HepG2 (cell line): ENCODE measurements at regions not wholly inside any gene's neighbourhood (a gene's known extent, or its start where the extent isn't known, plus 50 kb on each side); places are given as distances from the start of the nearest gene placed in this dataset.

Experiments used
- ATAC-seq: fragments of 200-7000 bp; cut with Tn5 transposase; 3 replicates; pipeline ENCODE4 v1.9.1; 2020; ENCODE audit warnings: mild to moderate bottlenecking, moderate library complexity
- BruUV-seq: library from RNA; stranded (reverse); fragments of 400-500 nt; replicated peaks from 2 replicates; lab custom pipeline; 2021; lab: Mats Ljungman, UMichigan
- CTCF ChIA-PET: fragments of 300-600 bp; formaldehyde crosslinking; extraction: SDS; loops from one replicate; lab custom pipeline; 2021; ENCODE audit warnings: low total read pairs, inconsistent platforms, low intra/inter-chr PET ratio; lab: Yijun Ruan, JAX
- POLR2A ChIA-PET: fragments of 350-600 bp; sonication (Branson Sonifier 250); formaldehyde crosslinking; loops from one replicate; lab custom pipeline; 2020; ENCODE audit warnings: antibody characterized with exemption, inconsistent platforms; lab: Yijun Ruan, JAX
- DNase-seq: peaks from one replicate; pipeline ENCODE4 v3.0.0-alpha.2; 2015; ENCODE audit warnings: low spot score
- FAIRE-seq: peaks from 3 replicates; lab custom pipeline; 2011; peaks lifted over from hg19 to GRCh38; lab: Jason Lieb, UNC
- H2AFZ ChIP-seq: one replicate; pipeline ENCODE4 v1.6.1; 2011; ENCODE audit warnings: low read length, inconsistent platforms
- H3K27ac ChIP-seq: fragments of 300-600 bp; 3 replicates; pipeline ENCODE4 v1.8.0; 2011; ENCODE audit warnings: mixed run types, mild to moderate bottlenecking, mixed read lengths, low read length, inconsistent platforms; ENCODE audit not compliant: insufficient read depth; ENCODE audit errors: extremely low read length
- H3K27me3 ChIP-seq, 2 experiments: fragments of 200-600 bp in 1 of 2; 2 replicates in 1 of 2; 3 replicates in 1 of 2; pipeline versions ENCODE4 v1.6.0 to v1.8.0; 2011; ENCODE audit warnings: low read length in 2 of 2, mild to moderate bottlenecking in 2 of 2, moderate library complexity in 2 of 2, inconsistent platforms in 1 of 2; ENCODE audit not compliant: insufficient read depth in 2 of 2, control insufficient read depth in 1 of 2
- H3K36me3 ChIP-seq, 2 experiments: fragments of 200-600 bp in 1 of 2; replicated peaks in 1 of 2; 2 replicates in 1 of 2; 3 replicates in 1 of 2; pipeline versions ENCODE4 v1.5.1 to v1.8.0; 2011; ENCODE audit warnings: low read length in 2 of 2, inconsistent platforms in 1 of 2; ENCODE audit not compliant: insufficient read depth in 2 of 2, control insufficient read depth in 1 of 2
- H3K4me1 ChIP-seq: 2 replicates; pipeline ENCODE4 v1.5.1; 2012; ENCODE audit warnings: low read length, inconsistent platforms; ENCODE audit not compliant: insufficient read depth
- H3K4me2 ChIP-seq: 2 replicates; pipeline ENCODE4 v1.6.0; 2011; ENCODE audit warnings: low read depth, low read length, inconsistent platforms
- H3K4me3 ChIP-seq, 3 experiments: fragments of 200-600 bp in 1 of 3; sonication (generic), shearing (Covaris generic) in 1 of 3; replicated peaks in 1 of 3; 2 replicates each; pipeline ENCODE4 v1.5.1; 2011 to 2016; ENCODE audit warnings: low read length in 3 of 3, inconsistent platforms in 2 of 3, low read depth in 2 of 3, mild to moderate bottlenecking in 2 of 3, control low read depth in 1 of 3, mixed read lengths in 1 of 3; ENCODE audit not compliant: insufficient read depth in 1 of 3
- H3K79me2 ChIP-seq: one replicate; pipeline ENCODE4 v1.6.1; 2011; ENCODE audit warnings: low read length, inconsistent platforms; ENCODE audit not compliant: insufficient read depth
- H3K9ac ChIP-seq: 2 replicates; pipeline ENCODE4 v1.6.0; 2011; ENCODE audit warnings: mild to moderate bottlenecking, low read depth, low read length, inconsistent platforms; ENCODE audit not compliant: insufficient read depth
- H3K9me3 ChIP-seq: 2 replicates; pipeline ENCODE4 v1.5.1; 2012; ENCODE audit warnings: mild to moderate bottlenecking, low read length
- H4K20me1 ChIP-seq: 2 replicates; pipeline ENCODE4 v1.6.0; 2011; ENCODE audit warnings: inconsistent platforms, mild to moderate bottlenecking, low read length, moderate library complexity; ENCODE audit not compliant: insufficient read depth
- AGO1 ChIP-seq: fragments of 200-400 bp; formaldehyde crosslinking; IDR thresholded peaks from 2 replicates; pipeline ENCODE4 v1.6.1; 2017; ENCODE audit warnings: mild to moderate bottlenecking, low read depth, low read length, moderate library complexity; ENCODE audit not compliant: poor library complexity, severe bottlenecking
- AGO2 ChIP-seq: fragments of 200-400 bp; formaldehyde crosslinking; optimal IDR thresholded peaks from 2 replicates; pipeline ENCODE3; 2017; ENCODE audit warnings: mild to moderate bottlenecking, low read depth, low read length, moderate library complexity
- ELF3 ChIP-seq: IDR thresholded peaks from 2 replicates; pipeline ENCODE4 v1.6.1; 2016; ENCODE audit warnings: missing genetic modification reagents, missing compliant biosample characterization
- GATA4 ChIP-seq: sonication (generic); IDR thresholded peaks from 2 replicates; pipeline ENCODE4 v1.6.1; 2016; ENCODE audit warnings: antibody characterized with exemption, low read depth, borderline replicate concordance
- KDM4B ChIP-seq: sonication (generic); formaldehyde crosslinking; IDR thresholded peaks from 2 replicates; pipeline ENCODE4 v1.4.0; 2020; ENCODE audit warnings: missing genetic modification reagents
- MTA1 ChIP-seq: sonication (generic); formaldehyde crosslinking; IDR thresholded peaks from 2 replicates; pipeline ENCODE4 v1.4.0; 2020; ENCODE audit warnings: missing genetic modification reagents, mild to moderate bottlenecking, borderline replicate concordance
- MXD3 ChIP-seq: IDR thresholded peaks from 2 replicates; pipeline ENCODE4 v1.6.1; 2016; ENCODE audit warnings: mild to moderate bottlenecking, missing biosample characterization, missing genetic modification reagents
- NR1H2 ChIP-seq: sonication (generic); formaldehyde crosslinking; IDR thresholded peaks from 2 replicates; pipeline ENCODE4 v1.8.1; 2022; ENCODE audit warnings: low read depth, missing genetic modification reagents, borderline replicate concordance
- SP2 ChIP-seq: sonication (generic); formaldehyde crosslinking; IDR thresholded peaks from 2 replicates; pipeline ENCODE4 v1.5.1; 2020; ENCODE audit warnings: mild to moderate bottlenecking, missing genetic modification reagents
- SPEN ChIP-seq: sonication (generic); formaldehyde crosslinking; IDR thresholded peaks from 2 replicates; pipeline ENCODE4 v1.5.1; 2020; ENCODE audit warnings: low read depth, mild to moderate bottlenecking, missing genetic modification reagents
- SRF ChIP-seq: IDR thresholded peaks from 2 replicates; pipeline ENCODE4 v1.6.1; 2011; ENCODE audit warnings: mild to moderate bottlenecking, low read depth, low read length, moderate library complexity
- YY1 ChIP-seq: IDR thresholded peaks from 2 replicates; pipeline ENCODE4 v1.6.1; 2011; ENCODE audit warnings: low read length, low read depth, moderate library complexity, mild to moderate bottlenecking; ENCODE audit not compliant: insufficient read depth, insufficient replicate concordance
- ZBTB49 ChIP-seq: sonication (generic); formaldehyde crosslinking; IDR thresholded peaks from 2 replicates; pipeline ENCODE4 v1.4.0; 2020; ENCODE audit warnings: missing genetic modification reagents, borderline replicate concordance
- ZNF251 ChIP-seq: sonication (generic); formaldehyde crosslinking; IDR thresholded peaks from 2 replicates; pipeline ENCODE4 v1.9.0; 2021; ENCODE audit warnings: mild to moderate bottlenecking, missing genetic modification reagents
- ZNF326 ChIP-seq: sonication (generic); formaldehyde crosslinking; IDR thresholded peaks from 2 replicates; pipeline ENCODE4 v1.4.0; 2020; ENCODE audit warnings: missing genetic modification reagents, borderline replicate concordance
- ZNF646 ChIP-seq: sonication (generic); formaldehyde crosslinking; IDR thresholded peaks from 2 replicates; pipeline ENCODE4 v1.9.0; 2021; ENCODE audit warnings: mild to moderate bottlenecking, missing genetic modification reagents
- ZNF782 ChIP-seq: sonication (generic); formaldehyde crosslinking; IDR thresholded peaks from 2 replicates; pipeline ENCODE4 v1.4.0; 2020; ENCODE audit warnings: missing genetic modification reagents, mild to moderate bottlenecking, borderline replicate concordance
- WGBS: methylation state at CpG from one replicate; pipeline ENCODE4 v1.1.6; 2017; ENCODE audit warnings: low lambda C conversion rate; 5-methylcytosine and 5-hydroxymethylcytosine counted together
- in situ Hi-C: cut with HindIII; loops from 2 replicates; pipeline ENCODE4 v1.10.0; 2017; ENCODE audit warnings: low pct_unique_long_range_greater_than_20kb; ENCODE audit not compliant: extremely low pct_ligation_motif_present
- intact Hi-C: fragments of 100-400 bp; cut with micrococcal nuclease; formaldehyde crosslinking; loops from one replicate; pipeline ENCODE4 v1.10.0; 2022; ENCODE audit not compliant: unreplicated experiment

DNA sequence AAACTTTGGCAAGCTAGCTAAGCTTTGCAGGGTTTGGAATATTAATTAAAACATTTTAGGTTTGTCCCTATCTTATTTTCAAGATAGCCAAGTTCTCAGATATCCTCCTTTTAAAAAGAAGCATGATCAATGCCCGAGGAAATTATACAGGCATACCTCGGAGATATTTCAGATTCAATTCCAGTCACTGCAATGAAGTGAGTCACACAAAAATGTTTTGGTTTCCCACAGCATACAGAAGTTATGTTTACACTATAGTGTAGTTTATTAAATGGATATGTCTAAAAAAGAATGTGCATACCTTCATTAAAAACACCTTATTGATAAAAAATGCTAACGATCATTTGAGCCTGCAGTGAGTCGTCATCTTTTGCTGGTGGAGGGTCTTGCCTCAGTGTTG is 382.9 kb upstream of the NPVF start:
- Histone ChIP-seq H3K9ac (no peak overlapping the region), H3K9me3 (no peaks in the 10 kb centered on the region), H3K27me3 (no peaks in the 10 kb centered on the region), H3K4me2 (no peak overlapping the region), H3K4me1 (no peaks in the 10 kb centered on the region), H3K36me3 (no peaks in the 10 kb centered on the region), H3K79me2 (no peaks in the 10 kb centered on the region), H3K4me3 (no peak overlapping the region), H4K20me1 (no peaks in the 10 kb centered on the region), H3K27ac (no peak overlapping the region), H2AFZ (no peak overlapping the region)
- in situ Hi-C loops = no loop called here
- FAIRE-seq = no peak
- ChIA-PET CTCF (no interaction called here), POLR2A (no interaction called here)
- BruUV-seq = no TSS peak
- 5% methylated on average over 4 of the region's 4 CpGs for WGBS
- no peak for ATAC-seq
- no peak for DNase-seq
- intact Hi-C loops = no loop called here
- TF ChIP-seq SPEN (no peak), NR1H2 (CRISPR knock-in tag) (no peak), ZNF326 (CRISPR knock-in tag) (no peak), ZBTB49 (CRISPR knock-in tag) (no peak), ZNF782 (no peak), AGO2 (no peak), SRF (no peak), ZNF251 (no peak), ZNF646 (CRISPR knock-in tag) (no peak), MXD3 (CRISPR knock-in tag) (no peak), MTA1 (CRISPR knock-in tag) (no peak), YY1 (no peak), KDM4B (CRISPR knock-in tag) (no peak), GATA4 (no peak), SP2 (CRISPR knock-in tag) (no peak), ELF3 (no peak), AGO1 (no peak)
